Naive thymus-derived CD4-positive, alpha-beta T cell (primary cell): ENCODE measurements at regions not wholly inside any gene's neighbourhood (a gene's known extent, or its start where the extent isn't known, plus 50 kb on each side); places are given as distances from the start of the nearest gene placed in this dataset.
"Not testable (repeated sequence)": the region's sequence is repeated elsewhere in the genome, so short reads cannot be mapped to it uniquely, and the experiment has no call there.

ENCODE experiments used
- ATAC-seq: fragments of 150-1000 bp; cut with Tn5 transposase; 2 replicates; pipeline ENCODE4 v1.10.0; 2021; ENCODE audit warnings: mild to moderate bottlenecking, moderate library complexity
- CTCF ChIA-PET: fragments of 350-600 bp; sonication (Branson Sonifier 250); formaldehyde crosslinking; loops from one replicate; lab custom pipeline; 2021; ENCODE audit warnings: antibody characterized with exemption; lab: Charles Lee
- POLR2A ChIA-PET: fragments of 350-600 bp; sonication (Branson Sonifier 250); formaldehyde crosslinking; loops from one replicate; lab custom pipeline; 2021; ENCODE audit warnings: antibody characterized with exemption, inconsistent platforms; lab: Charles Lee
- DNase-seq, 9 donors: peaks; one replicate each; pipeline versions ENCODE4 v3.0.0 to v3.0.0-alpha.2; 2020 to 2022; ENCODE audit warnings: mixed read lengths in 1 of 9
- H3K27ac ChIP-seq: one replicate; pipeline ENCODE4 v1.7.0; 2013; ENCODE audit warnings: mild to moderate bottlenecking, low read depth, low read length, moderate library complexity
- H3K27me3 ChIP-seq, 2 donors: one replicate each; pipeline ENCODE4 v1.7.0; 2013; ENCODE audit warnings: low read length in 2 of 2, mild to moderate bottlenecking in 2 of 2, moderate library complexity in 2 of 2; ENCODE audit not compliant: control insufficient read depth in 2 of 2, insufficient read depth in 2 of 2
- H3K36me3 ChIP-seq, 3 experiments: 1 replicate in 2 of 3; 2 replicates in 1 of 3; pipeline ENCODE4 v1.7.0; 2013; ENCODE audit warnings: low read length in 3 of 3, mild to moderate bottlenecking in 3 of 3, moderate library complexity in 1 of 3; ENCODE audit not compliant: insufficient read depth in 3 of 3, control insufficient read depth in 2 of 3
- H3K4me1 ChIP-seq, 2 donors: one replicate each; pipeline ENCODE4 v1.7.0; 2013; ENCODE audit warnings: low read length in 2 of 2, mild to moderate bottlenecking in 2 of 2, moderate library complexity in 1 of 2; ENCODE audit not compliant: control insufficient read depth in 2 of 2, insufficient read depth in 2 of 2
- H3K4me3 ChIP-seq: 2 replicates; pipeline ENCODE4 v1.7.0; 2013; ENCODE audit warnings: mild to moderate bottlenecking, low read length
- H3K9me3 ChIP-seq, 3 experiments: 1 replicate in 2 of 3; 2 replicates in 1 of 3; pipeline ENCODE4 v1.7.0; 2013; ENCODE audit warnings: low read length in 3 of 3; ENCODE audit not compliant: control insufficient read depth in 2 of 3
- H3K27ac Mint-ChIP-seq, 9 donors: one replicate each; pipeline ENCODE4 v1.8.0; 2020 to 2022; ENCODE audit warnings: mixed read lengths in 9 of 9, mild to moderate bottlenecking in 8 of 9, moderate library complexity in 5 of 9, inconsistent platforms in 2 of 9
- H3K27me3 Mint-ChIP-seq, 5 donors: one replicate each; pipeline ENCODE4 v1.8.0; 2021 to 2022; ENCODE audit warnings: mixed read lengths in 5 of 5, mild to moderate bottlenecking in 1 of 5
- H3K36me3 Mint-ChIP-seq, 5 donors: one replicate each; pipeline ENCODE4 v1.8.0; 2020 to 2022; ENCODE audit warnings: mixed read lengths in 5 of 5, mild to moderate bottlenecking in 3 of 5, inconsistent platforms in 1 of 5
- H3K4me1 Mint-ChIP-seq, 7 donors: one replicate each; pipeline ENCODE4 v1.8.0; 2020 to 2022; ENCODE audit warnings: mixed read lengths in 7 of 7, mild to moderate bottlenecking in 3 of 7, inconsistent platforms in 1 of 7
- H3K4me3 Mint-ChIP-seq, 10 donors: one replicate each; pipeline ENCODE4 v1.8.0; 2020 to 2022; ENCODE audit warnings: mild to moderate bottlenecking in 10 of 10, mixed read lengths in 10 of 10, moderate library complexity in 6 of 10, inconsistent platforms in 2 of 10
- H3K9me3 Mint-ChIP-seq, 11 donors: one replicate each; pipeline ENCODE4 v1.8.0; 2020 to 2022; ENCODE audit warnings: mixed read lengths in 11 of 11, mild to moderate bottlenecking in 4 of 11, inconsistent platforms in 1 of 11, moderate library complexity in 1 of 11
- intact Hi-C, 2 donors: fragments of 100-400 bp; cut with micrococcal nuclease; formaldehyde crosslinking; loops; one replicate each; pipeline ENCODE4 v1.15.1; 2023

GRCh38 chr4:13998850-13999445, 371.4 kb upstream of the BOD1L1 start:
- ATAC-seq = no peak

GRCh38 chr4:14000091-14000814, 372.7 kb upstream of the BOD1L1 start:
- Mint-ChIP-seq H3K27ac (no peak overlapping the region), H3K9me3 (peaks cover 5 to 30% (median 18%) of the 10 kb centered on the region in 11 donors), H3K36me3 (peaks cover 0 to 20% (median 0%) of the 10 kb centered on the region in 5 donors), H3K4me1 (no peaks in the 10 kb centered on the region), H3K27me3 (peaks cover 0 to 13% (median 0%) of the 10 kb centered on the region in 5 donors), H3K4me3 (no peak overlapping the region)
- intact Hi-C loops = no loop called here
- POLR2A ChIA-PET = no interaction called here
- Histone ChIP-seq H3K4me3 (no peak overlapping the region), H3K36me3 (no peaks in the 10 kb centered on the region), H3K4me1 (no peaks in the 10 kb centered on the region), H3K27me3 (no peaks in the 10 kb centered on the region), H3K27ac (no peak overlapping the region), H3K9me3 (peaks cover 0 to 3% (median 0%) of the 10 kb centered on the region in 3 experiments)
- CTCF ChIA-PET = no interaction called here
- DNase-seq (no peak), ATAC-seq (no peak)

More at GRCh38 chr4:13998850-13999445, 371.4 kb upstream of the BOD1L1 start:
- H3K27ac Mint-ChIP-seq = no peak overlapping the region
- H3K4me3 Mint-ChIP-seq = no peak overlapping the region
- DNase-seq = no peak
- peaks cover 5 to 29% (median 18%) of the 10 kb centered on the region in 11 donors for H3K9me3 Mint-ChIP-seq
- intact Hi-C loops = no loop called here
- peaks cover 0 to 3% (median 0%) of the 10 kb centered on the region in 3 experiments for H3K9me3 ChIP-seq
- no peaks in the 10 kb centered on the region for H3K4me1 Mint-ChIP-seq
- no peak overlapping the region for H3K27ac ChIP-seq
- peaks cover 0 to 20% (median 0%) of the 10 kb centered on the region in 5 donors for H3K36me3 Mint-ChIP-seq
- no peaks in the 10 kb centered on the region for H3K27me3 ChIP-seq
- CTCF ChIA-PET = no interaction called here
- peaks cover 0 to 13% (median 0%) of the 10 kb centered on the region in 5 donors for H3K27me3 Mint-ChIP-seq
- POLR2A ChIA-PET = no interaction called here
- H3K4me1 ChIP-seq = no peaks in the 10 kb centered on the region
- no peaks in the 10 kb centered on the region for H3K36me3 ChIP-seq
- no peak overlapping the region for H3K4me3 ChIP-seq

DNA sequence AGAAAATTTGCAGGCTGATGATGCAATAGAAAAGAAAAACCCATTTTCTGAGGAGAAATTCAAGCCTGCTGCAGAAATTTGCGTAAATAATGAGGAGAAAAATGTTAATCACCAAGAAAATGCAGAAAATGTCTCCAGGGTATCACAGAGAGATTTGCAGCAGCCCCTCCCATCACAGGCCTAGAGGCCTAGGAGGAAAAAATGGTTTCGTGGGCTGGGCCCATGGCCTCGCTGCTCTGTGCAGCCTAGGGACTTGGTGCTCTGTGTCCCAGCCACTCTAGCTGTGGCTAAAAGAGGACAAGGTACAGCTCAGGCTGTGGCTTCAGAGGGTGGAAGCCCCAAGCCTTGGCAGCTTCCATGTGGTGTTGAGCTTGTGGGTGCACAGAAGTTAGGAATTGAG, 374.8 kb upstream of the BOD1L1 start:
- POLR2A ChIA-PET, H3K4me3 ChIP-seq, H3K27ac Mint-ChIP-seq, H3K36me3 ChIP-seq, H3K4me3 Mint-ChIP-seq, H3K4me1 Mint-ChIP-seq, H3K4me1 ChIP-seq, H3K27me3 ChIP-seq, CTCF ChIA-PET, ATAC-seq, DNase-seq, H3K9me3 ChIP-seq, intact Hi-C loops, H3K27ac ChIP-seq: not testable (repeated sequence)
- Mint-ChIP-seq H3K36me3 (peaks cover 0 to 18% (median 0%) of the 10 kb centered on the region in 5 donors), H3K27me3 (peaks cover 0 to 11% (median 0%) of the 10 kb centered on the region in 5 donors), H3K9me3 (peaks cover 5 to 30% (median 19%) of the 10 kb centered on the region in 11 donors)

DNA sequence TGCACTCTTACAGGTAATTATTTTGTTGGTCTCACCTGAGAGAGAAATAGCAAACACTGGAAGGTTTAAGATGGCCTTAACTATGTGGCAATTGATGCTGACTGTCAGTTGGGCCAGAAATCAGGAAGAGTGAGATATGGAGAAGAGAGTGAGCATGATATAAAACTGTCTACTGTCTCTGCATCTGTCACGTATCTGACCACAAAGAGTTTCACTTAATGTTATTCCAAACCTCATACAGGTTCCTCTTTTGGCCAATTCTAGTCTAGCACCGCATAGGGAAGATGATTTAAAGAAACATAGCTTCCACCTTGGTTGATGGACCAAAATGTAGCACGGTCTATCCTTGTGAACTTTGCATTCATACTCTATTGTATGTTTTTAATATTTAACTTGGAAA, 381.0 kb upstream of the BOD1L1 start:
- Histone ChIP-seq H3K4me3 (no peak overlapping the region), H3K36me3 (no peaks in the 10 kb centered on the region), H3K27ac (no peak overlapping the region), H3K4me1 (no peaks in the 10 kb centered on the region), H3K27me3 (no peaks in the 10 kb centered on the region), H3K9me3 (no peaks in the 10 kb centered on the region)
- Mint-ChIP-seq H3K36me3 (peaks cover 0 to 4% (median 0%) of the 10 kb centered on the region in 5 donors), H3K4me1 (no peaks in the 10 kb centered on the region), H3K27ac (no peak overlapping the region), H3K4me3 (no peak overlapping the region), H3K9me3 (peaks cover 0 to 10% (median 5%) of the 10 kb centered on the region in 11 donors), H3K27me3 (no peaks in the 10 kb centered on the region)
- ATAC-seq (peak; percentile 68), DNase-seq (no peak)
- intact Hi-C loops = no loop called here
- ChIA-PET CTCF (no interaction called here), POLR2A (no interaction called here)

GRCh38 chr4:14018191-14018853, 390.8 kb upstream of the BOD1L1 start:
- intact Hi-C loops = no loop called here
- Mint-ChIP-seq H3K36me3 (no peaks in the 10 kb centered on the region), H3K9me3 (peaks cover 0 to 22% (median 9%) of the 10 kb centered on the region in 11 donors), H3K4me1 (no peaks in the 10 kb centered on the region), H3K27ac (no peak overlapping the region), H3K4me3 (no peak overlapping the region), H3K27me3 (peaks cover 0 to 12% (median 6%) of the 10 kb centered on the region in 5 donors)
- ATAC-seq = no peak
- ChIA-PET POLR2A (no interaction called here), CTCF (no interaction called here)
- H3K9me3 ChIP-seq = no peaks in the 10 kb centered on the region
- H3K4me3 ChIP-seq = no peak overlapping the region
- H3K27me3 ChIP-seq = no peaks in the 10 kb centered on the region
- no peaks in the 10 kb centered on the region for H3K36me3 ChIP-seq
- H3K27ac ChIP-seq = no peak overlapping the region
- H3K4me1 ChIP-seq = no peaks in the 10 kb centered on the region
- DNase-seq = no peak

GRCh38 chr4:14022456-14022855, 394.9 kb upstream of the BOD1L1 start:
- Histone ChIP-seq H3K27ac (no peak overlapping the region), H3K4me1 (no peaks in the 10 kb centered on the region), H3K27me3 (no peaks in the 10 kb centered on the region), H3K9me3 (no peaks in the 10 kb centered on the region), H3K36me3 (no peaks in the 10 kb centered on the region), H3K4me3 (no peak overlapping the region)
- ATAC-seq (no peak), DNase-seq (no peak)
- Mint-ChIP-seq H3K36me3 (no peaks in the 10 kb centered on the region), H3K4me1 (no peaks in the 10 kb centered on the region), H3K9me3 (peaks cover 0 to 5% (median 0%) of the 10 kb centered on the region in 11 donors), H3K27me3 (peaks cover 0 to 8% (median 5%) of the 10 kb centered on the region in 5 donors), H3K27ac (no peak overlapping the region), H3K4me3 (no peak overlapping the region)
- ChIA-PET POLR2A (no interaction called here), CTCF (no interaction called here)
- intact Hi-C loops = no loop called here
